Head of caudate nucleus (tissue), 42 donors: ENCODE measurements at regions not wholly inside any gene's neighbourhood (a gene's known extent, or its start where the extent isn't known, plus 50 kb on each side); places are given as distances from the start of the nearest gene placed in this dataset.
"Not testable (repeated sequence)": the region's sequence is repeated elsewhere in the genome, so short reads cannot be mapped to it uniquely, and the experiment has no call there.

Source experiments
- DNase-seq, 42 donors: peaks; one replicate each; pipeline versions ENCODE4 v3.0.0 to v3.0.0-alpha.2; 2020 to 2021; ENCODE audit warnings: mixed read lengths in 7 of 42
- intact Hi-C: fragments of 100-400 bp; cut with DNase I; formaldehyde crosslinking; loops from one replicate; pipeline ENCODE4 v1.15.0; 2022

GRCh38 chr12:92987362-92987761 lies 58.3 kb upstream of the EEA1 start:
- peak in 14 of 42 donors; percentile 11 to 75 (median 42) for DNase-seq
- intact Hi-C loops = loop anchor here (5.0 kb wide), 1 partner anchor 410 kb away; no protein-coding TSS in a partner anchor

GRCh38 chr12:92987846-92988621 lies 58.9 kb upstream of the EEA1 start:
- intact Hi-C loops = loop anchor here (5.0 kb wide), 1 partner anchor 409 kb away; no protein-coding TSS in a partner anchor
- DNase-seq = peak in 8 of 42 donors; percentile 3 to 38 (median 9)

GRCh38 chr12:92988622-92989130 lies 59.6 kb upstream of the EEA1 start:
- intact Hi-C loops = loop anchor here (5.0 kb wide), 1 partner anchor 409 kb away; no protein-coding TSS in a partner anchor
- no peak for DNase-seq

GRCh38 chr12:92989715-92990484 lies 60.8 kb upstream of the EEA1 start:
- DNase-seq = no peak
- intact Hi-C loops = loop anchor here (5.0 kb wide), 1 partner anchor 407 kb away; no protein-coding TSS in a partner anchor

- no peak for DNase-seq
- intact Hi-C loops = no loop called here
Observed at GRCh38 chr12:92991134-92991533, 62.0 kb upstream of the EEA1 start.

- intact Hi-C loops = no loop called here
- no peak for DNase-seq
Observed at GRCh38 chr12:92992041-92992440, 62.9 kb upstream of the EEA1 start.

- DNase-seq = no peak
Observed at GRCh38 chr12:92993259-92993658, 64.2 kb upstream of the EEA1 start.

GRCh38 chr12:92995258-92995903 lies 66.3 kb upstream of the EEA1 start:
- DNase-seq = no peak
- intact Hi-C loops = no loop called here

More at GRCh38 chr12:92993259-92993658, 64.2 kb upstream of the EEA1 start:
- intact Hi-C loops = no loop called here

- DNase-seq = no peak
- intact Hi-C loops = no loop called here
Observed at GRCh38 chr12:93000026-93000425, 70.9 kb upstream of the EEA1 start.

- intact Hi-C loops = no loop called here
- DNase-seq = no peak
Observed at GRCh38 chr12:93001407-93001806, 72.3 kb upstream of the EEA1 start.

GRCh38 chr12:93002293-93003054 lies 73.4 kb upstream of the EEA1 start:
- DNase-seq = no peak
- intact Hi-C loops = no loop called here

- intact Hi-C loops = no loop called here
- no peak for DNase-seq
Observed at GRCh38 chr12:93003531-93004239, 74.6 kb upstream of the EEA1 start.

- no peak for DNase-seq
- intact Hi-C loops = no loop called here
Observed at GRCh38 chr12:93005928-93006392, 76.9 kb upstream of the EEA1 start.

- DNase-seq = no peak
- intact Hi-C loops = no loop called here
Observed at GRCh38 chr12:93006471-93007208, 77.5 kb upstream of the EEA1 start.

- intact Hi-C loops = no loop called here
- DNase-seq = no peak
Observed at GRCh38 chr12:93007544-93007943, 78.4 kb upstream of the EEA1 start.

- intact Hi-C loops = no loop called here
- no peak for DNase-seq
Observed at GRCh38 chr12:93008044-93008778, 79.1 kb upstream of the EEA1 start.

GRCh38 chr12:93008880-93009279 lies 79.8 kb upstream of the EEA1 start:
- DNase-seq, intact Hi-C loops: not testable (repeated sequence)
